Fibroblast of skin of right biceps (primary cell): ENCODE measurements at regions not wholly inside any gene's neighbourhood (a gene's known extent, or its start where the extent isn't known, plus 50 kb on each side); places are given as distances from the start of the nearest gene placed in this dataset.

Source experiments
- DNase-seq: peaks from one replicate; pipeline ENCODE4 v3.0.0-alpha.2; 2013

DNA sequence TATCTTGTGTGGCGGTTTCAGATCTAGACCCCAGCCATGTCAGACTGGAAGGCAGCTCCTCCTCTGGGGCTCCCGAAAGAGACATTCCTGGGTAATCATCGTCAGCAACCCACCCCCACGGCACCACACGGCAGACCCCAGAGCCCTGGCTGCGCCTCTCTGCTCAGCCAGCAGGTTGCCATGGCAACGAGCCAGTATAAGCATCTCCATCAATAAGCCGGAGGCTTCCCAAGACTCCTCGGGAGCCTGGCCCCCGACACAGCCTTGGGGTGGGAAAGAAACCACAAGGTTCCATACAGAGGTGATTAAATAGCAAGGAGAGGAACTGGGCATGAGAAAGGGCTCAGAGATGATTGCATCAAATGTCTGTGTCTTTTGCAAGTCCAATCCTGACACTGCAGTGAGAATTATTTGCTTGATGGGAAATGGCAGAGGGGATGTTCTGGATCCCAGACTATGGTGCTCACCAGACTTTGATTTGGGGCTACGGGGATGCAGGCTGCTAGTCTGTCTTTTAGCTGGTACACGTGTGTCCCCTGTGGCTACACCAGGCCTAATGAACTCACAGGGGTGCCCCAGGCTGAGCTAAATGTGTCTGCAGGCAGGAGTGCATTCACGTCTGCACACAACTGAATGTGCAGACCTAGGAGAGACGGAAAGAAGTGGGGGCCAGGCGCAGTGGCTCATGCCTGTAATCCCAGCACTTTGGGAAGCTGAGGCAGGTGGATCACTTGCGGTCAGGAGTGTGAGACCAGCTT lies 320.5 kb upstream of the TNRC6C start:
- no peak for DNase-seq

DNA sequence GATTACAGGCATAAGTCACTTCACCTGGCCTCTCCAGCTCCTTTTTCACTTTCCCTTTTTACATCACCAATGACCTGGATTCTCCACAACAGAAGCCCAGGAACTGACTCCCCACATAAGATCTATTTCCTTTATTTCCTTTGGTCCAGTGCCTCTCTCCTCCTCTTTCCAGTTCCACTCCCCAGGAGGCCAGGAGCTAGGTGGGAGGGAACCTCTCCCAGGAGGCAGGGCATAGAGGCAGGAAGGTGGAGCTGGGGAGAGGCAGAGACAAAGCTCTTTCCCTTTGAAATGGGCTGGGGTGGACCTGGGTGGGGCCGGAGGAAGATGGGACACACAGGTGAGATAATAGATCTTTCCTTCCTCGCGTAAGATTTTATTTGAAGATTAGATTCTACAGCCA lies 318.3 kb upstream of the TNRC6C start:
- DNase-seq, result no peak

DNA sequence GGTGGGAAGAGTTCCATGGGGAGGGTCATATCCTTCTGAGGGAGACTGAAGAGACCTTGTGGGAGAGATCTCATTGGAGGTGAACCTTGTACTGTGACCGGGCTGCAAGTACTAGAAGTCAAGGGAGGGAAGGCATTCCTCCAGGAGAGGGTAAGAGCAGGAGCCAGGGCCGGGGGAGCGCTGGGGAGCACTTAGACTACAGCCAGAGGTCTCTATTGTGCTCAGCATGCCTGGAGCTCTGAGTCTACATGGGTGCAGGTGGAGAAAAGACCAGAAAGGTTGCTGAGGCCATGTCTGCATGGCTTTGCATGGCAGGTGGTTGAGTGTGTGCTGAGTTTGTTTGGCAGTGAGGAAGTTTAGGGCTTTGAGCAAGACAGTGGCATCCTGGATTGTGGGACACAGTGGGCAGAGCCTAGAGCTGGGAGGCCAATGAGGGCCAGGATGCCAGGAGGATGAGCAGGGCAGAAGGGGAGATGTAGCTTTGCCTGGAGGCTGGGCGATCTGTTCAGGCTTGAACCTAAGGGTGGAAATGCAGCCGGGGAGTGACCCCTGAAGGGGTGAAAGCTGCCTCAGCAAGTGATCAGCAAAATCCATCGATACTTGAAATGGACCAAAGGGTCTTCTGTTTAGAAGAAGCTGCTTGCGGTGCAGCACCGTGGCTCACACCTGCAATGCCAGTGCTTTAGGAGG lies 317.4 kb upstream of the TNRC6C start:
- DNase-seq, result no peak

DNA sequence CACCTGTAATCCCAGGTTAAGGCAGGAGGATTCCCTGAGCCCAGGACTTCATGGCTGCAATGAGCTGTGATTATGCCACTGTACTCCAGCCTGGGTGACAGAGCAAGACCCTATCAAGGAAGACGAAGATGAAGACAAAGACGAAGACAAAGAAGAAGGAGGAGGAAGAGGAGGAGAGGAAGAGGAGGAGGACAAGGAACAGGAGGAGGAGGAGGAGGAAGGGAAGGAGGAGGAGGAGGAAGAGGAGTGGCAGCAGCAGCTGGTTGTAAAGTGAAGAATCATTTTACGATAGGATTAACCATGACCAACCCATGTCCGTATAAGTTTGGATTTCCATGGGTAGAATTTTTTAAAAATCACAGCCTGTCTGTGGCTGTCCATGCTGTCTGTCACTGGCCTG lies 316.8 kb upstream of the TNRC6C start:
- no peak for DNase-seq

DNA sequence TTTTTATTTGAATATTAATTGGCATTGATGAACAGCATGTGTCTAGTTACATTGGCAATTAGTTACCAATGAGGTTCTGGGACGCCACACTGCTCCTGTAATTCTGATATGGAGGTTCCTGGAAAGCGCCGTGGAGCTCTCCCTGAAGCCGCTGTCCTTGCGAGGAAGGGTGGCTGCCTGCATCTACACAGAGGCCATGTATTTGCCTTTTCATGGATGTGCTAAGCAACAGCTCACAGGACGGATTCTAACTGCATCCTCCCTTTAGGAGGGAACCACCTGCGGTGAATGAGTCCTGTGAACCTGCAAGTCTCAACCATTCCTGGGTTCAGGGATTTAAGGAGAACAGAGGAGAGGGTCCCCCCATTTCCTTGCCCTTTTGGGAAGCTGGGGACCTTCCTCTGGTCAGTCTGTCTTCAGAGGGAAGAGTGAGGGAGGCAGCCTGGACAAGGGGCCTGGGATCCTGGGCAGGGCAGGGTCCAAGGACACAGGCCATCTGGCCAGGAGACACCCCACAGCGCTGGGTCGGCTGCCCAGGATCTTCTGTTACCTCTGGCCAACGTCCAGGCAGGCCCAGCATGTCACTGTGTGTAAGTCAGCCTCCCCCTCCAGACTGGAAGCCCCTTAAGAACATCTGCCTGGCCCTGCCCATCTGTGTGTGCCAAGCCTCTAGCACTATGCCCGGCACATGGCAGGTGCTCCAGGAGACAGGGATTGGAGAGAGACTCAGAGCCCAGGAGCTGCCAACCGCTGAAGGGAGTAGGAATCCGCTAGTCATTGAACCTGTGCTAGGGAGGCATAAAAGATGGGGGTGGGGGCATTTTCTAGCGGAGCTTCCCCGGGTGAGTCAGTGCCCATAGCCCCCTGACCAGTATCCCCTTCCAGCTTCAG lies 314.1 kb upstream of the TNRC6C start:
- DNase-seq, result no peak

DNA sequence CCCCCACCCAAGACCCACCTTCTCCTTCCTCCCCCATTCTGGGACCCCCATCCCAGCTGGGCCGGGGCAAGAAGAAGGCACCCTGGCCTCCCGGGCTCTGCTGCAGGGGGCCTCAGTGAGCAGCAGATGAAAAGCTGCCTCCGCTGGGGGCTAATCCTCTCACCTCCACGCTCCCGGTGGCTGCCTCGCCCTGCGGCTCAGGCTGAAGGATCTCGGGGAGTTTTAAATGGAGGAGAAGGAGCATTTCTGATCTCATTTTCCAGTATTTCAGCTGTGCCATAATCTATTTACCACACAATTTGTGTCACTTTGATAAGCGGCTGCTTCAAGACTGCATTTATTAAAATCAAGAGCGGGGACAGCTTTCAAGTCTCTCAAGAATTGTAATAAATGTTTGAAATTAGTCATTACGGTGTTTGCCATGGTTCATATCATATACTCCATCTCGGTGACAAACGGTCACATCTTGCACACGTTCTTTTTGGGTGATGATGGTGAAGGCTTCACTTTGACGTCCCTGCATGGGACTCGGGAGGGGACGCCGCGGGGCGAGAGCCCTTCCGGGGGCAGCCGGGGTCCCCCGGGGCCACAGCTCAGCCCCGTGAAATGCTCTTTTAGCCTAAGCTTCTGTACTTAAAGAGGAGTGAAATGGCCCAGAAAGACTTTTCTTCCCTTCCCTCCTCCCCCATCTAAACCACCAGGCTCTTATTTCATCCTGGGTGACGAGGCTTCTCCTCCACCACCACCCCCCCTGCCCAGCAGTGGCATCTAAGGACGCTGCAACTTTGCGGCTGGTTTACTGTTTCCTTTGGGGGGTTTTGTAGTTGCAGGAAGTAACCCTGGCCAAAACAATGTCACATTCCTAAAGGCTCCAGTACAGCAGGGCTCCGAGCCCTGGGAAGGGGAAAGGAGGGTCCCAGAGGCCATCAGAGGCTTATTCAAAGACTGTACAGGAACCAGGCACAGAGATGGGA lies 313.1 kb upstream of the TNRC6C start:
- peak; percentile 30 for DNase-seq

DNA sequence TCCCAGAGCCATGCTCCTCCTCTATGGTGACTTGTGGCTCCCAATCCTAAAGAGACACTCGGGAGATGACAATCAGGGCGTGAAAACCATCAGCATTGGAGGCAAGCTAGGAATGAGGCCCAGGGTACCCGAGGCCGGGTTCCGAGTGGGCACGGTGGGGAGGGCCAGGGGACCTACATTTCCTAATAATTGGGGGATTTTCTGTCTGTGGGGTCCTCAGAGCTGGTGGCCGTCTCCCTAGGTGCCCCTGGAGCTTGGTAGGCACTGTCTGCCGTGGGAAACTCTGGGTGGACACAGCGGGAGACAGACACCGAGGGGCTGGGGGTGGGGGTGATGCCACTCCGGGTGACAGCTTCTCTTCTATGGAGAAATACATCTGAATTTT lies 312.5 kb upstream of the TNRC6C start:
- DNase-seq, result no peak

DNA sequence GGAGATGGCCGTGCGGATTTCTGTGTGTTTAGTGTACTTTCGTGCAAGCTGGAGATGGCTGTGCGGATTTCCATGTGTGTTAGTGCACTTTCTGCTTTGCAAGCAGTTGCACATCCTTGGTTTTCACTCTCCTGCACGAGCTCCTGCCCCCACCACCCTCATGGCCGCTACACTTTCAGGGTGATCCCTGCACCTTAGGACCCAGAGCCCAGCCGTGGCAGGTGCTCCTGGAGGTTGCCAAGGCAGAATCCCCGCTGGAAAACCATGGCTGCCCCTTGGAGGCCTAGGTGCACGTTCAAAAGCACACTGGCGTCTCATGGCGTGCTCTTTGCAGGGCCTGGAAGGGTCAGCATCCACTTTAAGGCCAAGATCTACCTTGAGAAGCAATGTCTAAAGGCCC lies 311.0 kb upstream of the TNRC6C start:
- DNase-seq, result no peak

DNA sequence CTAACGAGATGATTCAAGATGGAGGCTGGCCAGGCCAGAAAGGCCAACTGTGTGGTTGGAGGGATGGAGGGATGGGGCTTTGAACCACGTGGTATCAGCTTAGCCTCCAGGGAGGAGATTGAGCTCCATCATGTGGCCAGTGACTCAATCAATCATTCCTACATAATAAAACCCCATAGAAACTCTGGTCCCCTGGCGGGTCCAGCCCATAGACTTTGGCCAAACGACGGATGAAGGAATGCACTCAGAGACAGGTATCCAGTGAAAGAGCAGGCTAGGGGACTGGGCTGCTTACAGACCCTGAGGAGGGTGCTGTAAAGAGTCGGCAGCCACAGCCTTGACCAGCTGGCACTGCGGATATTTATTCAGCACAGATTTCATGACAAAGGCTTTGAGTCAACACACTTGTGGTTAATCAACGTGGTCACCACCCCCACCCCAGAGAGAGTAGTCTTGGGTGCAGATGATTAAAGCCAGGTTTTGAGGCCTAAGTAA lies 308.7 kb upstream of the TNRC6C start:
- peak; percentile 7 for DNase-seq

DNA sequence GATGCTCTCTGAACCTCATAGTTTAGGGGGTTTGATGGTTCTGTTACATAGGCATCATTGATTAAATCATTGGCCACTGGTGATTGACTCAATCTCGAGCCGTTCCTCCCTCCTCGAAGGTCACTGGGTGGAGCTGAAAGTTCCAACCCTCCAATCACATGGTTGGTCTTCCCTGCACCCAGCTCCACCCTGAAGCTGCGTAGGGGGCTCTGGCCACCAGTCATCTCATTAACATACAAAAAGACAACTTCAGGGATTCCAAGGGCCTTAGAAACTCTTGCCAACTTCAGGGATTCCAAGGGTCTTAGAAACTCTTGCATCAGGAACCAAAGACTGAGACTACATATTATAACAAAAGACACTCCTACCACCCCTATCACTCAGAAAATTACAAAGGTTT lies 306.5 kb upstream of the TNRC6C start:
- no peak for DNase-seq

DNA sequence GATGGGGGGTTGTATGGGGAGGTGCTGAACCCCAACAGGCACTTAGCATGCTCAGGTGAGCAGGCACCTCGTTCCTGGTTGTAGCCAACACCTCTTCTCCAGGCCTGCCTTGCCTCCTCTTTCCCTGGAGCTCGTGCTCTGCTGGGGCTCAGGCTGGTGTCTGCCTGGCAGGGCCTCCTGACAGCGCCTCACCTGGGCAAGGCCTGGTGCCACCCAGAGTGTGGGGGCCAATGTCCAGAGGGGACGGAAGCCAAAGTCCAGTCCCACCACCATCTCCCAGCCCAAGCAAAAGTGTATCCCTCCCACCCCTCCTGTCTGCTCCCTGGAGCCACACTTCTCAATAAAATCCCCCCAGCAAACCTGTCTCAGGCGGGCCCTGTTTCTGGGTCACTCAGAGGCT lies 304.2 kb upstream of the TNRC6C start:
- DNase-seq, result no peak

DNA sequence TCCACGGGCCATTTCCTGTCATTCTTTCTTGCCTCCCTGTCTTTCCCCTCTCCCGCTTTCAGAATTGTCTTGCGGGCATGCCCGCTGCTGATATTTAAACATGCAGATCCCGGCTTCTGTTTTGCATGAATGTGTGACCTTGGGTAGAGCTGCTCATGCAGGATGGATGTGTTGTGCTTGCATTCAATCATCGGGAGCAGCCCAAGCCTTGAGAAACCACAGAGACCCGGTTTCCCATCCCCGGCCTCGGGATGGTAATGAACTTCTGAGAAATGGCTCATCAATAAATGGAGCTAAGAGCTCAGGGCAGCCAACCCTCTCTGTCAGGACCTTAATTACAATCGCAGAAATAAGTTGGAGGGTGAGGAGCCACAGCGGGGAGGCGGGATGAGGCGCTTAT lies 303.7 kb upstream of the TNRC6C start:
- DNase-seq, result no peak

DNA sequence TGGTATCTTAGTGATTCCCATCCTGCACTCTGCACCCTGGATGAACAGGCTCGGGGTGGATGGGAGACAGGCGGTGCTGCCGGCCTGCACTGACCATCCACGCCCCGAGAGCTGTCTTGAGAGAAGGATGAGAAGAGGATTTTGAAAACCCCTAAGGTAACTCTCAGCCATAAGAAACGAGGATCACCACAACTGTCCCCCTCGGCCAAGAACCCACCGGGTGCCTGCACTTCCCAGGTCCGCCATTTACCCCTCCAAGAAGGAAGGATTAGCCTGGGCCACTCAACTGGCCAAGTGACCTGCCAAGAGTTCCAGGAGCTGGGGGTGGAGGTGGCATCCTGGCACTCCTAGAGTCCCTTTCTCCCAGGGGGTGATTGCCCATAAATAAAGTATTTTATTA lies 302.4 kb upstream of the TNRC6C start:
- no peak for DNase-seq

DNA sequence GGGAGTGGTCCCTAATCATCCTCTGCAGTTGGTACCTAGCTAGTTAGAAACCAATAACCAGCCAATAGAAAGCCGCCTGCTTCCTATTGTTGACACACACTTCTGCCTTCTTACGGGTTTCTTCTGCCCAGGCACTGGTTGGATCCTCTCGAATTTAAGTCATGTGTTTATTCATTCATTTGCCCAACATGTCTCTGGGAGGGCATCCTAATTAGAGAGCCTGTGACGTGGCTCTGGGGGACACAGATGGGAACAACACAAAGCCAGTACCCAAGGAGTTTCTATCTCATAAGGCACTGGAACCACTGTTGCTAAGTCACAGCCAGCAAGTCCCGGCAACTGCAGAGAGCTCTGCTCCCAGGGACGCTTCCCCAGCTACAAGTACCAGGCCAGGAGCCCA lies 300.7 kb upstream of the TNRC6C start:
- no peak for DNase-seq

DNA sequence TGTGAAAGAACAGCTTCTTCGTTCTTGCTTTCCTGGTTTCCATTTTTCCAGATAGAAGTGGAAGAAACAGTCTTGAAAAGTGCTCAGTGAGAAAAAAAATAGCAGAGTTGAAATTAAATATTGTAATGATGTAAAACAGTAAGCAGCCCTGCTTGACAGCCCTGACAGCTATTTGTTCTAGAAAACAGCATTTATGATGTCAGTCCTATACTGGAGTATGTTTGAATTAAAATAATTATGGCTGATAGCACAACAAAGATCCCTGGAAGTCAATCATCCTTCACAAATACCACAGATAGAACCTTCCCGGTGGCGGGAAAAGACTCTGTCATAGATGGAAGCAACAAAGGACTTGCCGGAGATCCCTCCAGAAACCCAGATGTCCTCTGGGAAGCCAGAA lies 298.0 kb upstream of the TNRC6C start:
- no peak for DNase-seq

DNA sequence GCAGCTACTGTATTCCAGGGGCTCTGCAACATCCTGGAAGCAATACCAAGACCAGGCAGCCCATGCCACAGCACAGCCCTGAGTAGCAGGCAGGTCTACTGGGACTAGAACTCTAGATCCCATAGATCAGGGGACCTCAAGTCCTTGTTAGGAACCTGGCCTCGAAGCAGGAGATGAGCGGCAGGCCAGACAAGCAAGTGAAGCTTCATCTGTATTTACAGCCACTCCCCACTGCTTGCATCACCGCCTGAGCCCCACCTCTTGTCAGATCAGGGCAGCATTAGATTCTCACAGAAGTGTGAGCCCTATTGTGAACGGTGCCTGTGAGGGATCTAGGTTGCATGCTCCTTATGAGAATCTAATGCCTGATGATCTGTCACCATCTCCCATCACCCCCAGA lies 295.7 kb upstream of the TNRC6C start:
- no peak for DNase-seq

DNA sequence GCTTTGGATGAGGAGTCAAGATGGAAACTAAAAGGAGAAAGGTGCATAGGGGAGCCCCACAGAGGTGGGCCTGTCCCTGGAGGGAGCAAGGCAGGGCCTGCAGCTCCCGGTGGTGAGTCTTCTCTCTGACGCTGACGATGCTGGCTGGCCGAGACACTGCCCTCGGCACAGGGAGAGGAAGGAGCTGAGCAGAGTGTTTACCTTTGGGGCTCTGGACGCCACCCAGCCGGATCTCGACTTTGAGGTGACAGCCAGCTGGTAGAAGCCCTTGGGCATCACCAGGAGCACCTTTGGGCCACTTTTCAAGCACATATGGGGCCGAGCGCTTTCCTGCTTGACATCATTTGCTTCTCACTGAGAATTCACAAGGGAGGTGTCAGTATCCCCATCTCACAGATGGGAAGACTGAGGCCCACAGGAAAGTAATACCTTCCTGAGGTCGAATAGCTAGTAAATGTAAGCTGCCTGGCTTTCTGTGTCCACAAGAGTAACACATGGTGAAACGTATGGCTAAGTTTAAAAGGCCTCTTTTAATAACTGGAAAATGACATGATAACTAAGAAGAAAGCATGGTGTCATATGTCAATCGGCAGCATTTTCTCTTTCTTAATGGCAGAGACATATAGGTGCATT lies 294.3 kb upstream of the TNRC6C start:
- no peak for DNase-seq

DNA sequence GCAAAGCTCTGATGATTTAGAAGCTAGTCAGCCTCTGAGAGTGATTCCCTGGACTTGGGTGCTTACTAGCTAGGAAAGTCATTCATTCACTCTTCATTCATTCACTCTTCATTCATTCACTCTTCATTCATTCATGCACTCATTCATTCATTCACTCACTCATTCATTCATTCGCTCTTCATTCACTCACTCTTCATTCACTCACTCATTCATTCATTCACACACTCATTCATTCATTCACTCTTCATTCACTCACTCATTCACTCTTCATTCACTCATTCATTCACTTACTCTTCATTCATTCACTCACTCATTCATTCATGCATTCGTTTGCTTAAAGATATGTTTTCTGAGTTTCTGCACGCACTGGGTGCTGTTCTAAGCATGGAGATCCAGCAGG lies 292.7 kb upstream of the TNRC6C start:
- DNase-seq, result no peak

DNA sequence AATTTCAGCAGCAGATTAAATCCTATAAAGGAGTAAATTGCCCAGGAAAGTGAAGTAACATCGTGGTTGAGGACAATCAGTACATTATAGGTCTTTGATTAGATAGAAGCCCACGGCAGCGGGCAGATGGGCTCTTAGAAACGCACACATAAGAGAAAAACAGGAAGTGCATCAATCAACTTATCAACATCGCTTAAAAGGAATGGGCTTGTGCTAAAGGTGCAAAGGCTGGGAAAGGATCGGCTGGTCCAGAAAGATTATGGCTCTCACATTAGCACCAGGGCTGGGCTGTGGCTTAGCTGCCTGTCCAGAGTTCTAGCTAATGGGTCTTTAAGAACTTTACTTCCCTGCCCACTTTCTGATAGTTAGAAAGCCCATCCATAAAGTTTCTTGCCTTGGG lies 292.0 kb upstream of the TNRC6C start:
- no peak for DNase-seq

DNA sequence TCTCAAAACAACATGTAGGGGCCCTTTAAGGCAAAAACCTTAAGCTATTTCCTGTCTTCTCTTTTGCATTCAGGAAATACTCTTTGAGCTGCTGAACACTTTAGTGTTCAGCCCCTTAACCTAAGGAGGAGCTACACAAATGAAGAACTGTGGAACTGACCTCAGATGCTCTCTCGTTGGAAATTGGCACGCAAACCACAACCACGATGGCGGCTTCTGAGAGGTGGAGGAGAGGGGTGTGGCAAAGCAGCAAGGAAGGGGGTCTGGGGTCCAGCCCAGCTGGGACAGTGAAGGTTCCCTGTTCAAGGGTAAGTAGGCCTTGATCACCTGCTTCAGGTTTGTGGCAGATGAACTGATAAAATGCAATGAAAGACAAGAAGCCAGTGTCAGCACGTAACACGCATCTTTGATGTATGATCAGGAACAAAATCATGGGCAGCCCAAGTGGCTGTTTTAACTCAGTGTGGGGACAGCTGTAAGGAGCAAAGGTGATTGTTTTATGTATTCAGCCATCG lies 291.6 kb upstream of the TNRC6C start:
- no peak for DNase-seq

DNA sequence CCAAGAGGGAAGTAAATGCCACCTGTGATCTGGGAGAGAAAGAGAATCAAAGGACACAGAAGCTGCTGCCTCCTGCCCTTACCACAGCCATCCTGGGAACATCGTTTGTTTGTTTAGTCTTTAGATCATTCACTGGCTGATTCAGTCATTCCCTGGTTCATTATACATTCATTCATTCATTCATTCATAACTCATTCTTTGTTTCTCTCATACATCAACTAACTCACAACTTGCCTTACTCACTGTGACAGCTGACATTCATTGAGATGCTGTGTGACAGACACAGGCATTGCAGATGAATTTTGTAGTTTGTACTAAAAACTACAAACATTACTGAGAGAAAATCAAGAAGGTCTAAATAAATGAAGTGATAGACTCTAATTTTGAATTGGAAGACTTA lies 291.0 kb upstream of the TNRC6C start:
- no peak for DNase-seq

DNA sequence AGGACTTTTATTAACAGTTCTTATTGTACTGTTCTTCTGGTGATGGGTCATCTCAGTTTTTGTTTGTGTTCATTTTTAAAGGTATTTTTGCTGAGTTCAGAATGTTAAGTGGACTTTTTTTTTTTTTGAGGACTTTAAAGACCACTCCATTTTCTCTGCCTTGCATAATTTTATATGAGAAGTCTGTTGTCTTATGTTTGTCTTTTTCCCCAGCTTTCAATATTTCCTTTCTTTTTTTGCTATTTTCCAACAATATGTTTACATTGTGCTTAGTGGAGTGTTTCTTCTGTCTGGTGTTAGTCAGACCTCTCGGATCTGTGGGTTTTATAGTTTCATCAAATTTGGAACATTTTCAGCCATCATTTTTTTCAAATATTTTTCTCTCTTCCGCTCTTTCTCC lies 290.0 kb upstream of the TNRC6C start:
- DNase-seq, result no peak
